PC-3 (cell line): ENCODE measurements at regions not wholly inside any gene's neighbourhood (a gene's known extent, or its start where the extent isn't known, plus 50 kb on each side); places are given as distances from the start of the nearest gene placed in this dataset.

Experiments
- ATAC-seq: fragments of 200-7000 bp; cut with Tn5 transposase; 2 replicates; pipeline ENCODE4 v1.9.1; 2020; ENCODE audit warnings: mild to moderate bottlenecking, moderate library complexity
- BruUV-seq: library from RNA; stranded (reverse); fragments of 400-500 nt; replicated peaks from 2 replicates; lab custom pipeline; 2021; lab: Mats Ljungman, UMichigan
- CTCF ChIA-PET: fragments of 300-600 bp; sonication (Branson Sonifier 250); formaldehyde crosslinking; loops from one replicate; lab custom pipeline; 2022; ENCODE audit warnings: antibody characterized with exemption; lab: Charles Lee
- POLR2A ChIA-PET: fragments of 300-600 bp; sonication (Branson Sonifier 250); formaldehyde crosslinking; loops from one replicate; lab custom pipeline; 2022; ENCODE audit warnings: antibody characterized with exemption; ENCODE audit not compliant: unreplicated experiment; lab: Charles Lee
- DNase-seq: peaks from one replicate; pipeline ENCODE4 v3.0.0-alpha.2; 2015
- H2AFZ ChIP-seq: fragments of 300-600 bp; sonication (generic); 2 replicates; pipeline ENCODE4 v1.6.0; 2016; ENCODE audit warnings: antibody characterized with exemption, low read length
- H3F3A ChIP-seq: fragments of 300-600 bp; sonication (generic); one replicate; pipeline ENCODE4 v1.6.0; 2017; ENCODE audit warnings: antibody characterized with exemption, low read length, control low read depth, mild to moderate bottlenecking; ENCODE audit not compliant: unreplicated experiment
- H3K27ac ChIP-seq: fragments of 300-600 bp; sonication (generic); 2 replicates; pipeline ENCODE4 v1.5.1; 2016; ENCODE audit warnings: mild to moderate bottlenecking, low read length
- H3K27me3 ChIP-seq: fragments of 300-600 bp; sonication (generic); 2 replicates; pipeline ENCODE4 v1.6.1; 2016; ENCODE audit warnings: low read length, mixed read lengths
- H3K36me3 ChIP-seq: fragments of 300-600 bp; sonication (generic); 2 replicates; pipeline ENCODE4 v1.6.1; 2016; ENCODE audit warnings: low read depth, mixed run types, low read length, mixed read lengths
- H3K4me1 ChIP-seq: fragments of 300-600 bp; sonication (generic); 2 replicates; pipeline ENCODE4 v1.5.1; 2016; ENCODE audit warnings: low read length; ENCODE audit not compliant: insufficient read depth
- H3K4me2 ChIP-seq: fragments of 300-600 bp; sonication (generic); 2 replicates; pipeline ENCODE4 v1.6.0; 2016; ENCODE audit warnings: low read length
- H3K4me3 ChIP-seq: fragments of 300-600 bp; sonication (generic); 2 replicates; pipeline ENCODE4 v1.5.1; 2016; ENCODE audit warnings: mild to moderate bottlenecking, low read length, mixed read lengths
- H3K79me2 ChIP-seq: fragments of 300-600 bp; sonication (generic); 2 replicates; pipeline ENCODE4 v1.6.1; 2017; ENCODE audit warnings: low read length, mixed read lengths
- H3K9ac ChIP-seq: fragments of 300-600 bp; sonication (generic); 2 replicates; pipeline ENCODE4 v1.6.0; 2016; ENCODE audit warnings: mild to moderate bottlenecking, low read length
- H3K9me2 ChIP-seq: fragments of 300-600 bp; sonication (generic); replicated peaks from 2 replicates; pipeline ENCODE4 v1.6.1; 2016; ENCODE audit warnings: mixed run types, low read length, mixed read lengths
- H3K9me3 ChIP-seq: fragments of 300-600 bp; sonication (generic); 2 replicates; pipeline ENCODE4 v1.6.1; 2016; ENCODE audit warnings: low read length, mixed read lengths
- H4K20me1 ChIP-seq: fragments of 300-600 bp; sonication (generic); 2 replicates; pipeline ENCODE4 v1.6.1; 2016; ENCODE audit warnings: low read length, mixed read lengths
- CTCF ChIP-seq: fragments of 300-600 bp; sonication (generic); conservative IDR thresholded peaks from 2 replicates; pipeline ENCODE4 v1.5.1; 2017; ENCODE audit warnings: antibody characterized with exemption, low read depth, mild to moderate bottlenecking, low read length
- EZH2 ChIP-seq: fragments of 300-600 bp; sonication (generic); IDR thresholded peaks from one replicate; pipeline ENCODE4 v1.6.1; 2017; ENCODE audit warnings: antibody characterized with exemption, mild to moderate bottlenecking, low read length; ENCODE audit not compliant: unreplicated experiment
- EZH2phosphoT487 ChIP-seq: fragments of 300-600 bp; sonication (generic); IDR thresholded peaks from 2 replicates; pipeline ENCODE4 v1.6.1; 2018; ENCODE audit warnings: mild to moderate bottlenecking, antibody characterized with exemption, low read length, borderline replicate concordance
- intact Hi-C: fragments of 100-400 bp; cut with micrococcal nuclease; formaldehyde crosslinking; loops from 2 replicates; pipeline ENCODE4 v1.9.0; 2023

GRCh38 chr6:155883334-155883731 lies 427.7 kb upstream of the NOX3 start:
- Histone ChIP-seq H3K27ac (no peak overlapping the region), H3F3A (no peaks in the 10 kb centered on the region), H3K9me2 (no peaks in the 10 kb centered on the region), H3K36me3 (no peaks in the 10 kb centered on the region), H4K20me1 (no peaks in the 10 kb centered on the region), H3K9me3 (no peaks in the 10 kb centered on the region), H3K79me2 (no peaks in the 10 kb centered on the region), H3K9ac (no peak overlapping the region), H2AFZ (no peak overlapping the region), H3K4me2 (no peak overlapping the region), H3K4me3 (no peak overlapping the region), H3K4me1 (peaks cover 14% of the 10 kb centered on the region; the same call in 1 of the 2 replicates), H3K27me3 (no peaks in the 10 kb centered on the region)
- ChIA-PET CTCF (no interaction called here), POLR2A (no interaction called here)
- intact Hi-C loops: no loop called here
- DNase-seq: no peak
- no peak for ATAC-seq
- BruUV-seq: no TSS peak
- TF ChIP-seq EZH2phosphoT487 (no peak), EZH2 (no peak), CTCF (no peak)

DNA sequence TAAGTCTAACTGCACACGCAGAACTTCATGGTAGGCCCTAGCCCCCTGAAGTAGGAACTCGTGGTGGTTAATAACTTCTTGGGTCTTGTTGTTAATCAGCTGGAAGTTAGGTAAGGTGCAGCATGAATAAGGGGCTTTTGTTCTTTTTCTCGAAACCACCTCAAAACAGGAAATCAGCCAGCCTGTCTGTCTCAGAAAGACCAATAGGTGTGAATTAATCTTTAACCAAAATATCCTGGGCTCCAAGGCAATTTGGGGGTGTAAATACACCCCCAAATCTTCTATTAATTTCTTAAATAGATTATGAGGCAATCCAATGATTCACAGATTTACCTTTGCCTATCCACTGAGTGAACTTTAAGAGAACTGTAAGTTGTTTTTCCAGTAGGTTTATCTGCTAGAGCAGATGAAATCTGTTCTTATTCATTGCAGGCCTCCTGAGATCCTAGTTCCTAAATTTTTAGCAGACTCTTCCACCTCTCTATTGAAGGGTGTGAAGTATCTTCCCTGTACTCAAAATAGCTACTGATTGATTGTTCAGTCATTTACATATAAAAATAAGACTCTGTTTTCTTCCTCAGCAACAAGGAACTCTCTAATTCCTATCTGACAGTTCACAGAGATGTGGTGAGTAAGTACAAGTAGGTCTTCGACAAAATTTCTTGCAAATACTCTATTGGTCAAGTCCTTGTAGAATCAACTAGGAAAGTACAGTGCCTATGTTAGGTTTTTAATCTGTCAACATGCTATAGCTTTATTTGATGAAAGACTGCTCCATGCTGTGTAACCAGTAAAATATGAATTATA lies 427.1 kb upstream of the NOX3 start:
- no peak overlapping the region for H3K9ac ChIP-seq
- no peak overlapping the region for H3K4me2 ChIP-seq
- H3K9me2 ChIP-seq: no peaks in the 10 kb centered on the region
- H3K27me3 ChIP-seq: no peaks in the 10 kb centered on the region
- DNase-seq (no peak), ATAC-seq (no peak)
- H3K9me3 ChIP-seq: no peaks in the 10 kb centered on the region
- no peaks in the 10 kb centered on the region for H3K36me3 ChIP-seq
- no TSS peak for BruUV-seq
- POLR2A ChIA-PET: no interaction called here
- intact Hi-C loops: no loop called here
- no peak overlapping the region for H3K4me3 ChIP-seq
- no peaks in the 10 kb centered on the region for H3K79me2 ChIP-seq
- H2AFZ ChIP-seq: no peak overlapping the region
- TF ChIP-seq EZH2 (no peak), CTCF (no peak), EZH2phosphoT487 (no peak)
- peaks cover 14% of the 10 kb centered on the region; the same call in 1 of the 2 replicates for H3K4me1 ChIP-seq
- H4K20me1 ChIP-seq: no peaks in the 10 kb centered on the region
- CTCF ChIA-PET: no interaction called here
- no peaks in the 10 kb centered on the region for H3F3A ChIP-seq
- H3K27ac ChIP-seq: no peak overlapping the region
